ENCODE measurements at regions not wholly inside any gene's neighbourhood (a gene's known extent, or its start where the extent isn't known, plus 50 kb on each side); places are given as distances from the start of the nearest gene placed in this dataset.
"Not testable (repeated sequence)": the region's sequence is repeated elsewhere in the genome, so short reads cannot be mapped to it uniquely, and the experiment has no call there.

DNA sequence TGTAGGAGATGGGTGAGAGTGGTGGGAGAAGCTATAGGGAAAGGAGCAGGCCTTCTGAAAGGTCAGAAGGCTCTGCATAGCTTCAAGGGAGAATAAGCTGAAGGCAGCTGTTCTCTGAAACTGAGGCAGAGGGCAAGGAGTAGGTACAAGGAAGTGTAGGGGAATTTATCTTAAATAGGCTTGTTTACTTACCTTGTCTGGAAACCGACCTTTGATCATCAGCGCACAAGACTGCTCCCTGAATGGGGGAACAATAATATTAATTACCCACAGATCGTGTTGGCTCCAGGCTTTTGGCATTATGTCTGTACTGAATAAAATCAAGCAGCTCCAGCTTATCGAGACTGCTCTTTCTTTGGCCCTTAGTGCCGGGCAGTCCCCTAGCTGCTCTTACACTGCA, 175.5 kb upstream of the MAGEB16 start:
- ATAC-seq (no peak), DNase-seq (no peak)
- intact Hi-C loops (cut with DNase I): no loop called here
- 89 to 94% methylated on average over 5 of the region's 5 CpGs for WGBS, 2 donors
- no peaks in the 10 kb centered on the region for H3K27me3 ChIP-seq
- H3K36me3 ChIP-seq: no peaks in the 10 kb centered on the region
- H3K9me3 ChIP-seq: peaks cover 0 to 33% (median 0%) of the 10 kb centered on the region in 11 donors
- TF ChIP-seq, protein P1, sequence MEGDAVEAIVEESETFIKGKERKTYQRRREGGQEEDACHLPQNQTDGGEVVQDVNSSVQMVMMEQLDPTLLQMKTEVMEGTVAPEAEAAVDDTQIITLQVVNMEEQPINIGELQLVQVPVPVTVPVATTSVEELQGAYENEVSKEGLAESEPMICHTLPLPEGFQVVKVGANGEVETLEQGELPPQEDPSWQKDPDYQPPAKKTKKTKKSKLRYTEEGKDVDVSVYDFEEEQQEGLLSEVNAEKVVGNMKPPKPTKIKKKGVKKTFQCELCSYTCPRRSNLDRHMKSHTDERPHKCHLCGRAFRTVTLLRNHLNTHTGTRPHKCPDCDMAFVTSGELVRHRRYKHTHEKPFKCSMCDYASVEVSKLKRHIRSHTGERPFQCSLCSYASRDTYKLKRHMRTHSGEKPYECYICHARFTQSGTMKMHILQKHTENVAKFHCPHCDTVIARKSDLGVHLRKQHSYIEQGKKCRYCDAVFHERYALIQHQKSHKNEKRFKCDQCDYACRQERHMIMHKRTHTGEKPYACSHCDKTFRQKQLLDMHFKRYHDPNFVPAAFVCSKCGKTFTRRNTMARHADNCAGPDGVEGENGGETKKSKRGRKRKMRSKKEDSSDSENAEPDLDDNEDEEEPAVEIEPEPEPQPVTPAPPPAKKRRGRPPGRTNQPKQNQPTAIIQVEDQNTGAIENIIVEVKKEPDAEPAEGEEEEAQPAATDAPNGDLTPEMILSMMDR (IDR thresholded peaks at IDR 0.05): no peak
- no peak overlapping the region for H3K4me3 ChIP-seq
- H3K27ac ChIP-seq: no peak overlapping the region
- H3K4me1 ChIP-seq: no peaks in the 10 kb centered on the region

DNA sequence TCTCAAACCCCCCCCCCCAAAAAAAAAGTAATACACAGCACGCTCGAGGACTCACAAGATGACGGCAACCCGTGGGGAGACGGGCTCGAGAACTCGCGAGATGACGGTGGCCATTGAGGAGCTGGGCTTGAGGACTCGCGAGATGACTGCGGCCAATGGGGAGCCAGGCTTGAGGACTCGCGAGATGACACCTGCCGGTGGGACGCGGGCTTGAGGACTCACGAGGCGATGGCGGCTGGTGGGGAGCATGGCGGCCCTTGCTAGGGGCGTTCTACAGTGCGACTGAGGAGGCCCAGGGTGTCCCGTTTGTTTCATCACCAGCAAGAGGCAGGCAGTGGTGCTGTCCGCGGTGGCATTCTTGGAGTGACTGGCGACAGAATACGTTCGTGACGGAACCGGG, 172.4 kb upstream of the MAGEB16 start:
- no peaks in the 10 kb centered on the region for H3K4me1 ChIP-seq
- H3K27ac ChIP-seq: no peak overlapping the region
- TF ChIP-seq, protein P1 (IDR thresholded peaks at IDR 0.05): no peak
- DNase-seq (no peak), ATAC-seq (no peak)
- H3K9me3 ChIP-seq: peaks cover 0 to 33% (median 0%) of the 10 kb centered on the region in 11 donors
- 98% methylated on average over 30 of the region's 31 CpGs for WGBS, 2 donors
- H3K36me3 ChIP-seq: no peaks in the 10 kb centered on the region
- H3K27me3 ChIP-seq: no peaks in the 10 kb centered on the region
- intact Hi-C loops (cut with DNase I): no loop called here
- no peak overlapping the region for H3K4me3 ChIP-seq

DNA sequence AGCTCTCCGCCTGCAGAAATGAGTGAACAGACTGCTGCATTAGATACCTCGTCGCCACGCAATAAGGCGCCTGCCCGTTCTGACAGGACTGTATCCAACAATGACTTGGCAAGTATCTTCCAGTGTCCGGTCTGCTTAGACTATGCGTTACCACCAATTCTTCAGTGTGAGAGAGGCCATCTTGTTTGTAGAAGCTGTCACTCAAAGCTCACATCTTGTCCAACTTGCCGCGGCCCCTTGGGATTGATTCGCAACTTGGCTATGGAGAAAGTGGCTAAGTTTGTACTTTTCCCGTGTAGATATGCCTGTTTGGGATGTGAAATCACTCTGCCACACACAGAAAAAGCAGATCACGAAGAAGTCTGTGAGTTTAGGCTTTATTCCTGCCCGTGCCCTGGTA, 172.0 kb upstream of the MAGEB16 start:
- H3K36me3 ChIP-seq: no peaks in the 10 kb centered on the region
- H3K9me3 ChIP-seq: peaks cover 0 to 33% (median 0%) of the 10 kb centered on the region in 11 donors
- no peaks in the 10 kb centered on the region for H3K27me3 ChIP-seq
- no peak overlapping the region for H3K27ac ChIP-seq
- 94 to 98% methylated on average over 14 of the region's 14 CpGs for WGBS, 2 donors
- intact Hi-C loops (cut with DNase I): no loop called here
- H3K4me1 ChIP-seq: no peaks in the 10 kb centered on the region
- TF ChIP-seq, protein P1 (IDR thresholded peaks at IDR 0.05): no peak
- DNase-seq (no peak), ATAC-seq (no peak)
- no peak overlapping the region for H3K4me3 ChIP-seq

GRCh38 chrX:35635971-35636370, 162.2 kb upstream of the MAGEB16 start:
- H3K36me3 ChIP-seq; H3K27ac ChIP-seq; H3K4me3 ChIP-seq; ATAC-seq; intact Hi-C loops (cut with DNase I); H3K4me1 ChIP-seq; DNase-seq; H3K27me3 ChIP-seq: not testable (repeated sequence)
- peaks cover 0 to 15% (median 0%) of the 10 kb centered on the region in 11 donors for H3K9me3 ChIP-seq
- 79% methylated on average over 8 of the region's 8 CpGs for WGBS, 2 donors

GRCh38 chrX:35664833-35665232, 133.3 kb upstream of the MAGEB16 start:
- TF ChIP-seq, protein P1 (IDR thresholded peaks at IDR 0.05): no peak
- 18 to 22% methylated on average over 2 of the region's 2 CpGs for WGBS, 2 donors
- no peak for ATAC-seq

More at GRCh38 chrX:35664833-35665232, 133.3 kb upstream of the MAGEB16 start:
- H3K9me3 ChIP-seq: no peaks in the 10 kb centered on the region
- H3K27ac ChIP-seq: no peak overlapping the region
- intact Hi-C loops (cut with DNase I): no loop called here
- H3K36me3 ChIP-seq: no peaks in the 10 kb centered on the region
- no peak overlapping the region for H3K4me3 ChIP-seq
- DNase-seq: no peak
- H3K4me1 ChIP-seq: no peaks in the 10 kb centered on the region
- peaks cover 0 to 3% (median 0%) of the 10 kb centered on the region in 7 donors for H3K27me3 ChIP-seq

All from heart right ventricle (tissue), 16 donors.